ENCODE measurements at regions not wholly inside any gene's neighbourhood (a gene's known extent, or its start where the extent isn't known, plus 50 kb on each side); places are given as distances from the start of the nearest gene placed in this dataset.

GRCh38 chr20:24376311-24377099 lies 92.9 kb upstream of the SYNDIG1 start:
- DNase-seq, result peak; percentile 90

- DNase-seq, result no peak
These were observed 96.1 kb upstream of the SYNDIG1 start for GRCh38 chr20:24373372-24373771.

GRCh38 chr20:24370911-24371695 lies 98.3 kb upstream of the SYNDIG1 start:
- no peak for DNase-seq

- DNase-seq, result no peak
These were observed 99.2 kb upstream of the SYNDIG1 start for GRCh38 chr20:24370249-24370648.

- no peak for DNase-seq
These were observed 101.2 kb upstream of the SYNDIG1 start for GRCh38 chr20:24368253-24368652.

- DNase-seq, result peak; percentile 36
These were observed 103.0 kb upstream of the SYNDIG1 start for GRCh38 chr20:24366336-24367004.

GRCh38 chr20:24365670-24366069 lies 103.8 kb upstream of the SYNDIG1 start:
- DNase-seq, result no peak

- no peak for DNase-seq
These were observed 104.9 kb upstream of the SYNDIG1 start for GRCh38 chr20:24364482-24364881.

GRCh38 chr20:24363031-24363430 lies 106.4 kb upstream of the SYNDIG1 start:
- no peak for DNase-seq

- no peak for DNase-seq
These were observed 107.3 kb upstream of the SYNDIG1 start for GRCh38 chr20:24362080-24362479.

GRCh38 chr20:24361541-24361940 lies 107.9 kb upstream of the SYNDIG1 start:
- peak; percentile 81 for DNase-seq

- DNase-seq, result no peak
These were observed 108.9 kb upstream of the SYNDIG1 start for GRCh38 chr20:24360531-24360930.

- peak; percentile 28 for DNase-seq
These were observed 110.0 kb upstream of the SYNDIG1 start for GRCh38 chr20:24359321-24360027.

- DNase-seq, result no peak
These were observed 111.5 kb upstream of the SYNDIG1 start for GRCh38 chr20:24357931-24358330.

GRCh38 chr20:24357177-24357576 lies 112.3 kb upstream of the SYNDIG1 start:
- DNase-seq, result peak; percentile 9

- DNase-seq, result no peak
These were observed 116.2 kb upstream of the SYNDIG1 start for GRCh38 chr20:24353135-24353690.

- DNase-seq, result peak; percentile 64
These were observed 118.5 kb upstream of the SYNDIG1 start for GRCh38 chr20:24350923-24351368.

- DNase-seq, result no peak
These were observed 127.6 kb upstream of the SYNDIG1 start for GRCh38 chr20:24341781-24342180.

- DNase-seq, result peak; percentile 14
These were observed 128.5 kb upstream of the SYNDIG1 start for GRCh38 chr20:24340933-24341332.

GRCh38 chr20:24339210-24339641 lies 130.2 kb upstream of the SYNDIG1 start:
- DNase-seq, result peak; percentile 14

- DNase-seq, result no peak
These were observed 131.9 kb upstream of the SYNDIG1 start for GRCh38 chr20:24337551-24337950.

GRCh38 chr20:24337069-24337468 lies 132.4 kb upstream of the SYNDIG1 start:
- DNase-seq, result peak; percentile 49

All from fibroblast of skin of scalp (primary cell).